BLaER1 (cell line): ENCODE measurements at regions not wholly inside any gene's neighbourhood (a gene's known extent, or its start where the extent isn't known, plus 50 kb on each side); places are given as distances from the start of the nearest gene placed in this dataset.

Experiments used
- H3K27ac ChIP-seq: shearing (Covaris generic); formaldehyde crosslinking; 2 replicates; pipeline ENCODE4 v1.8.1; 2022
- H3K27me3 ChIP-seq: shearing (Covaris generic); formaldehyde crosslinking; 2 replicates; pipeline ENCODE4 v1.8.1; 2022
- H3K36me3 ChIP-seq: shearing (Covaris generic); formaldehyde crosslinking; 2 replicates; pipeline ENCODE4 v1.8.1; 2022
- H3K4me1 ChIP-seq: shearing (Covaris generic); formaldehyde crosslinking; 2 replicates; pipeline ENCODE4 v1.8.1; 2022
- H3K4me2 ChIP-seq: shearing (Covaris generic); formaldehyde crosslinking; 2 replicates; pipeline ENCODE4 v1.8.1; 2022
- H3K4me3 ChIP-seq: shearing (Covaris generic); formaldehyde crosslinking; 2 replicates; pipeline ENCODE4 v1.8.1; 2022
- H3K9ac ChIP-seq: shearing (Covaris generic); formaldehyde crosslinking; 2 replicates; pipeline ENCODE4 v1.8.1; 2022
- H3K9me3 ChIP-seq: shearing (Covaris generic); formaldehyde crosslinking; 2 replicates; pipeline ENCODE4 v1.8.1; 2022
- H4K20me1 ChIP-seq: shearing (Covaris generic); formaldehyde crosslinking; 2 replicates; pipeline ENCODE4 v1.8.1; 2022
- Cebpa-rat ChIP-seq: shearing (Covaris generic); IDR thresholded peaks from 2 replicates; pipeline ENCODE4 v1.8.1; 2022

DNA sequence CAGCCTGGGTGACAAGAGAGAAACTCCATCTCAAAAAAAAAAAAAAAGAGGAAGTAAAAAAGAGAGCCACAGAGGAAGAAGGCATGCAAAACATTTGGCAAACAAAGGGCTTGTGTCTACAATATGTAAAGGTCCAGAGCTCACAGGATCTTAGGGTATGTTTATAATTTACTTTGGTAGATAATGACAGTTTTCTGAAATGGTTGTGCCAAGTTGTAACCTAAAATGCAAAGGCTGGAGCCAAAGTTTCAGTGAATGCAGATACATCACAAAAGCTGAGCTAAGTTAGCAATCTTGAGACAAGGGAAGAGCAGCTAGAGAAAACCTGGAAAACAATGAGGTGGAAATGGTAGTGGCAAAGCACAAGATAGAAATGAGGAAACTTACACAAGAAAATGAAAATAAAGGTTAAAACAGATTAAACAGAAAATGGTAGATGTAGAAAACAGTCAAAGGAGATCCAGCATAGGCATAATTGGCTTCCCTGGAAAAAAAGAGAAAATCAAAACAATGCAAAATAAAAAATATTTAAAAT, 77.5 kb upstream of the HK2 start:
- Histone ChIP-seq H3K9me3 (peaks cover 28% of the 10 kb centered on the region), H3K4me2 (no peak overlapping the region), H4K20me1 (no peaks in the 10 kb centered on the region), H3K27me3 (no peaks in the 10 kb centered on the region), H3K4me3 (no peak overlapping the region), H3K9ac (no peak overlapping the region), H3K27ac (no peak overlapping the region), H3K4me1 (no peaks in the 10 kb centered on the region), H3K36me3 (no peaks in the 10 kb centered on the region)
- no peak for TF ChIP-seq Cebpa-rat

DNA sequence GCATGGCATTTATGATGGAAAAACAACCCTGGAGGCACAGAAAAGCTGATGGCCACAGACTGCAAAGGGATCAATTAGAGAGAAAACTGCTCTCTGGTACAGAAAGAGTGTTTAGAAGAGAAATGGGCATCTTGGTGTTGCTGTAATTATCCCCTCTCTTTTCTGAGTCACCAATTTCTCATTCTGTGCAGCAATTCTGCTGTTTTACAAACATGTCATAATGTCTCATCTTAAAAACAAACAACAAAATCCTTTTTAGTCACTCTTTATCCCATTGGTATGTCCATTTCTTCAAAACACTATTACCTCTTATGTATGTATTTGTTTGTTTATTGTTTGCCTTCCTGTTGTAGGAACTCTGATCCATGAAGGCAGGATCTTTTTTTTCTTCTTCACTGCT, 73.9 kb upstream of the HK2 start:
- H3K4me1 ChIP-seq, result peaks cover 17% of the 10 kb centered on the region
- H3K36me3 ChIP-seq, result no peaks in the 10 kb centered on the region
- H3K9me3 ChIP-seq, result peaks cover 28% of the 10 kb centered on the region
- no peak overlapping the region for H3K9ac ChIP-seq
- no peak overlapping the region for H3K27ac ChIP-seq
- H3K27me3 ChIP-seq, result no peaks in the 10 kb centered on the region
- no peak for TF ChIP-seq Cebpa-rat
- H3K4me3 ChIP-seq, result no peak overlapping the region
- no peaks in the 10 kb centered on the region for H4K20me1 ChIP-seq
- H3K4me2 ChIP-seq, result no peak overlapping the region

DNA sequence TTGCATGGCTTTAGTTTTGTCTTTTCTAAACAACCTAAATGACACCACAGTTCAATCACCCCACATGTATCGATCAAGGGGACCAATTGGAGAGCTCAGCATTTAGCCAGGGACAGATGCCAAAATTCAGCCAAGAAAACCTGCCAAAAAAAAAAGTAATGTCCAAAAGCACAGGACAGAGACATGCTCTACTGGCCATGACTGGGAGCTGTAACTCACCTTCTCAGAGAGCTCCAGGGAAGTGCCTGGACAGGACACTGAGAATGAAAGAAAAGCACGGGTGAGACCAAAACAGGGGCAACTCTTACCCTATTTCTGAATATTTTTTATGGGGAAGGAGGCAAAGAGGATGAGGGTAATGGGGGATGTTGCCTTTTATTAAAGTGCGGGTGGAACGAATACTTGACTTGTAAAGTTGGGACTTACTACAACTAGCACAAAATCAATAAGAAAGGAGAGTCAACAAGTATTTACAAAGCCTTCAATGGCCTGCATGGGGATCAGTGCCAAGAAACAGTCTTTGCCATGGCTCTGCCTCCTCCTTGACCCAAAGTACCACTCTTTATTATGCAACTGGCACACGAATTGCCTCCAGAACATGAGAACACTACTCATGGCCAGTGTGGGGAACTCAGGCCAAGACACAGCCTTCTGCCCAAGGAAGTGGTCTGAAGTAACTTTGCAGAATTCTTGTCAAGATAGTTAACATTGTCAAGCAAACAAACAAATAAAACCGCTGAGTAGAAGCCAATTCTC, 72.9 kb upstream of the HK2 start:
- no peak overlapping the region for H3K9ac ChIP-seq
- peaks cover 21% of the 10 kb centered on the region for H3K4me1 ChIP-seq
- no peak overlapping the region for H3K27ac ChIP-seq
- H3K4me3 ChIP-seq, result no peak overlapping the region
- H3K36me3 ChIP-seq, result no peaks in the 10 kb centered on the region
- peaks cover 18% of the 10 kb centered on the region for H3K9me3 ChIP-seq
- no peak overlapping the region for H3K4me2 ChIP-seq
- no peak for TF ChIP-seq Cebpa-rat
- no peaks in the 10 kb centered on the region for H3K27me3 ChIP-seq
- H4K20me1 ChIP-seq, result no peaks in the 10 kb centered on the region

DNA sequence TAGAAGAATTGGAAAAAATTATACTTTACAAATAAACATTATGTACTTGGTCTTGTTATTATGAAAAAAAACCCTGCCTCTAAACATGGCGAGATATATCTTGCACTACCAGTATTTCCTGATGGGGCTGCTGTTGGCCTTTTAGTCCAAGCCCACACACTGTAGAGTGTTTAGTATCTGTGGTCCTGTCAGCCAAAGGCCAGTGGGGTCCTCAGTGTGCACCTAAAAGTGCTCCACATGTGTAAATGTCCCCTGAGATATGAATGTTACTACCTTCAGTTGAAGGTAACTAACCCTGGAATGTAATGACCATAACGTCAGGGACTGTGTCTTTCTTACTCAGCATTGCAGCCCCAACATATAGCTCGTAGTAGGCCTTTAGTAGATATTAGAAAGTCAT, 71.1 kb upstream of the HK2 start:
- Histone ChIP-seq H3K9ac (no peak overlapping the region), H3K27me3 (no peaks in the 10 kb centered on the region), H4K20me1 (no peaks in the 10 kb centered on the region), H3K36me3 (no peaks in the 10 kb centered on the region), H3K4me1 (peaks cover 30% of the 10 kb centered on the region), H3K9me3 (peaks cover 2% of the 10 kb centered on the region; the same call in 1 of the 2 replicates), H3K27ac (no peak overlapping the region), H3K4me2 (no peak overlapping the region), H3K4me3 (no peak overlapping the region)
- no peak for TF ChIP-seq Cebpa-rat

DNA sequence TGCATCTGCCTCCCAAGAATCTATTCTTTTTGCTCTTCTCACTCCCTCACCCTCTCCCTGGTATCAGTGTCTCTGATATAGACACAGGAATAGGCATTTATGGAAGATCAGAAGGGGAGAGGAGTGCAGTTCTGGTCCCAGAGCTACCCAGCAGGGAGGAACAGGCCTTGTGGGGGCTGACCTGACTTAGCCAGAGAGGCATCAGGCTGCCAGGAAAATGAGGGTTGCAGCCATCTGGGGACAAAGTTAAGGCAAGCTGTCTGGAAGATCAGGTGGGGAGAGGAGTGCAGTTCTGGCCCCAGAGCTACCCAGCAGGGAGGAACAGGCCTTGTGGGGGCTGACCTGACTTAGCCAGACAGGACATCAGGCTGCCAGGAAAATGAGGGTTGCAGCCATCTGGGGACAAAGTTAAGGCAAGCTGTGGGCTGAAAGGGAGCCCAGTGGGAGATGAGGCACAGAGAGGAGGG, 69.9 kb upstream of the HK2 start:
- Histone ChIP-seq H3K27ac (peak overlapping the region; percentile 50; the same call in 1 of the 2 replicates), H3K4me3 (no peak overlapping the region), H3K27me3 (no peaks in the 10 kb centered on the region), H3K36me3 (no peaks in the 10 kb centered on the region), H3K9me3 (no peaks in the 10 kb centered on the region), H3K4me1 (peaks cover 42% of the 10 kb centered on the region), H3K4me2 (peak overlapping the region; percentile 55), H3K9ac (no peak overlapping the region), H4K20me1 (no peaks in the 10 kb centered on the region)
- no peak for TF ChIP-seq Cebpa-rat

DNA sequence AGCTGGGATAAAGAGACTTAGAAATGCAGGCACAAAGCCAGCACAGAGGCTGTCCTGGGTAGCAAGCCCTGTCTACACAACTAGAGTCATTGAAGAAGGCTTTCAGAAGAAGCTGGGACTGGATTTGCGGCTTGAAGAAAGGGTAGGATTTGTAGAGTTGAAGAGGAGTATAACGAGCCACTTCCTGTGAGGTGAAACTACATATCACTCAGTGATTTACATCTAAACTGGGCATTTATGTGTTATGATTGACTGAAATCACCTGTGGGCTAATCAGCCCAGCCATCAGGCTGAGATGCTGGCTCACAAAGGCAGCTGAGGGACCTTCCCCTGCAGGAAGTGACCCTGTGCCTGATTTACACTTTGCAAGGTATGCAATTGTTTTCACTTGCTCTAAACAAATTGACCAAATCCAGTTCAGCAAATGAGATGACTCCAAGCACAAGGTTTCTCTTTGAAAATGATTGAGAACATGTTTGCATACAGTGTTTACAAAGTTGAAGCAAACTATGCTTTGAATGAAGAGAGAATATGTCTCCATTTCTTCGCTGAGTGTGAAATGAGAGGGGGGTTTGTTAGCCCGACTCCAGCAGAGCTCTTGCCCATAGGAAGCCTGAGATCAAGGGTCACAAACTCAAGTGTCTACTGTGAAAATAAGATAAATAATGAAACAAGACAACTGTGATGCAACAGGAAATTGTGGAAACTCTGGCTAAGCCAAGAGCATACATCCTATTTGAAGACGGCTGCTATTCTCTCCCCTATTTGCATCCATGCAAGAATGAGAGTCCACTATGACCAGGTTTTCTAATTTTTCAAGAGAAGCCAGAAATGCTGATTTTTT, 69.3 kb upstream of the HK2 start:
- no peak overlapping the region for H3K9ac ChIP-seq
- H3K9me3 ChIP-seq, result no peaks in the 10 kb centered on the region
- no peak for TF ChIP-seq Cebpa-rat
- peak overlapping the region; percentile 50; the same call in 1 of the 2 replicates for H3K27ac ChIP-seq
- no peaks in the 10 kb centered on the region for H4K20me1 ChIP-seq
- H3K27me3 ChIP-seq, result no peaks in the 10 kb centered on the region
- no peaks in the 10 kb centered on the region for H3K36me3 ChIP-seq
- H3K4me3 ChIP-seq, result no peak overlapping the region
- peak overlapping the region; percentile 55 for H3K4me2 ChIP-seq
- H3K4me1 ChIP-seq, result peaks cover 49% of the 10 kb centered on the region

DNA sequence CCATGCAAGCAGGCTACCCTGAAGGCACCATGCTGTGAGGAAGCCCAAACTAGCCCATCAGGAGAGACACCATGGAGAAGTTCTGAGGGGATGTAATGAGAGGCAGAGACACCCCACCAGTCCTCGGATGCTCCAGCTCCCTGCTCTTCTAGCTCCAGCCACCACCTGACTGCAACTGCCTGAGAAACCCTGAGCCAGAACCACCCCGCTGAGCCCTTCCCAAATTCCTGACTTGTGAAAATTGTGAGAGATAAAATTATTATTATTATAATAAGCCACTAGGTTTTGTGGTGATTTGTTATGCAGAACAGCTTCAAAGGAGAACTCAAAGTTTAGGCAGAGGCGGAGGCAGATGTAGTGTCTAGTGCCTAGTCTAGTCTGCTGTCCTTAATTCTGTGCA, 67.1 kb upstream of the HK2 start:
- Histone ChIP-seq H3K36me3 (no peaks in the 10 kb centered on the region), H3K27me3 (no peaks in the 10 kb centered on the region), H3K27ac (no peak overlapping the region), H4K20me1 (no peaks in the 10 kb centered on the region), H3K9me3 (no peaks in the 10 kb centered on the region), H3K4me1 (peaks cover 69% of the 10 kb centered on the region), H3K9ac (no peak overlapping the region), H3K4me3 (no peak overlapping the region), H3K4me2 (no peak overlapping the region)
- TF ChIP-seq Cebpa-rat, result no peak

DNA sequence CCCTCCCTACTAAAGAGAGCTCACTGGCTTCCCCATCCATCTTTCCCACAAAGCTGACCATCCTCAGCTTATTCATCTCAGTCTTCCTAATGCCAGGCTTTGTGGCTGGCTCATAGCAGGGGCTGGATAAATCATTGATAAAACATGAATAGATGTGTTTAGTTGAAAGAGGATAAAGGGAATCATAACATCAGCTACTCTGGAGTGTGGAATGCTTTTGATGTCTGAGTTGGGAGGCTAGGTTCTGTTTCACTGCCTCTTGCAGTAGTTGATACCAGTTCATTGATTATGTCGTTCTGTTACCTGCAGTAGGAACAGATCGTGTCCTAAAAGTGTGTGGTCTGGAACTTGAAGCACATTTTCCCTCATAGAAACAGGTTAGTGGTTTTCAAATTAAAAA, 66.3 kb upstream of the HK2 start:
- Histone ChIP-seq H3K9ac (no peak overlapping the region), H4K20me1 (no peaks in the 10 kb centered on the region), H3K4me1 (peaks cover 76% of the 10 kb centered on the region), H3K36me3 (no peaks in the 10 kb centered on the region), H3K9me3 (no peaks in the 10 kb centered on the region; the same call in 1 of the 2 replicates), H3K27ac (peak overlapping the region; percentile 19; the same call in 1 of the 2 replicates), H3K27me3 (no peaks in the 10 kb centered on the region), H3K4me3 (no peak overlapping the region), H3K4me2 (peak overlapping the region; percentile 64)
- TF ChIP-seq Cebpa-rat, result no peak

DNA sequence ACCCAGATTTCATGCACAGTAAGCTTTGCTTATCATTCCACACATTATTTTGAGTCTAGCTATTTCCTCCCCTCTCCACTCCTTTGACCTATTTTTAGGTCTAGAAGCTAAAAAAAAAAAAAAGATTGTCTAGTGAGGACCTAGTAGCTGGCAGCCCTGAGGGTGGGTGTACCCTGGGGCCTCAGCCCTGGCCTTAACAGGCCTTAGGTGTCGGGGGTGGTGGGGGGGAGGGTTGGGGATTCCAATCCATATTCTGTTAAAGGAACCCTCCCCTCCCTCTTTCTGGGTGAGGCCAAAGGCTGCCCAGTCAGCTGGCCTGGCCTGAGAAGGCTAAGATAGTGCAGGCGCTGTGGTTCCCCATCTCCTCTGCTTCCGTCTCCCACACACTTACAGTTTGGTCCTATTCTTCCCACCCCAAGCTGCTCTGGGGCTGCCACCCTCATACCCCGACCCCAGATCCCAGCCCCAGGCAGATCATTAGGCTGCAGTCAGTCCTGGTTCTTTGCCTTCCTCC, 65.5 kb upstream of the HK2 start:
- Histone ChIP-seq H3K4me1 (peaks cover 75% of the 10 kb centered on the region), H3K36me3 (no peaks in the 10 kb centered on the region), H3K9me3 (peaks cover 3% of the 10 kb centered on the region; the same call in 1 of the 2 replicates), H3K4me2 (peak overlapping the region; percentile 64), H4K20me1 (no peaks in the 10 kb centered on the region), H3K9ac (no peak overlapping the region), H3K27ac (peak overlapping the region; percentile 22; the same call in 1 of the 2 replicates), H3K27me3 (no peaks in the 10 kb centered on the region), H3K4me3 (no peak overlapping the region; the same call in 1 of the 2 replicates)
- TF ChIP-seq Cebpa-rat, result no peak

DNA sequence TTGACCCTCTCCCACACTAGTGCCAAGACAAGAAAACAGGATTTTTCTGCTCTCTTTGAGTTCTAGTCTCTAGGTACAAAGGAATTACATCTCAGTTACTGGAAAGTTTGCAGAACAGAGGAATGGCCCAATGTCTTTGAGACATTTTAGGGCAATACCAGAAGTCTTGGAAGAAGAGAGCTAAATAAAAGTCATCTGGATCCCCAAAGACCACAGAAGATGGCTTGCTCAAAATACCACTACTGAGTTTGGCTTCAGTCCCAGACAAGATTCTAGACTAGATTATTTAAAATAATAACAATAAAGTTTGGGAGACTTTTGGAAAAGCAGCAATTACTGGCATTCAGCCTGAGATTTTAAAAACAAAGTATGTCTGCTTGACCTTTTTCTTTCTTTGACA, 61.9 kb upstream of the HK2 start:
- no peak overlapping the region for H3K27ac ChIP-seq
- peaks cover 23% of the 10 kb centered on the region for H3K9me3 ChIP-seq
- peaks cover 69% of the 10 kb centered on the region for H3K4me1 ChIP-seq
- no peaks in the 10 kb centered on the region for H3K36me3 ChIP-seq
- H3K4me2 ChIP-seq, result peak overlapping the region; percentile 14; the same call in 1 of the 2 replicates
- H3K9ac ChIP-seq, result no peak overlapping the region
- no peak overlapping the region for H3K4me3 ChIP-seq
- TF ChIP-seq Cebpa-rat, result no peak
- H4K20me1 ChIP-seq, result no peaks in the 10 kb centered on the region
- no peaks in the 10 kb centered on the region for H3K27me3 ChIP-seq
